Gastrocnemius medialis (tissue), 4 donors: ENCODE measurements at regions not wholly inside any gene's neighbourhood (a gene's known extent, or its start where the extent isn't known, plus 50 kb on each side); places are given as distances from the start of the nearest gene placed in this dataset.

Source experiments
- ATAC-seq, 2 donors: fragments of 150-250 bp; one replicate each; pipeline ENCODE4 v1.9.1; 2016
- DNase-seq, 2 donors: peaks; one replicate each; pipeline ENCODE4 v3.0.0-alpha.2; 2019
- H3K27ac ChIP-seq, 4 donors: fragments of 200-600 bp; sonication (generic); 1 replicate in 1 of 4; 2 replicates in 3 of 4; pipeline ENCODE4 v1.5.1; 2016 to 2018; ENCODE audit warnings: mild to moderate bottlenecking in 2 of 4, moderate library complexity in 1 of 4
- H3K27me3 ChIP-seq, 3 donors: fragments of 200-600 bp; sonication (generic) in 2 of 3; 1 replicate in 1 of 3; 2 replicates in 2 of 3; pipeline versions ENCODE4 v1.5.1 to v1.6.0; 2016 to 2019; ENCODE audit warnings: mild to moderate bottlenecking in 1 of 3, moderate library complexity in 1 of 3
- H3K36me3 ChIP-seq, 2 donors: fragments of 200-600 bp; sonication (generic) in 1 of 2; one replicate each; pipeline ENCODE4 v1.5.1; 2017 to 2018
- H3K4me1 ChIP-seq, 2 donors: fragments of 200-600 bp; sonication (generic) in 1 of 2; one replicate each; pipeline ENCODE4 v1.5.1; 2016 to 2017; ENCODE audit warnings: mild to moderate bottlenecking in 2 of 2
- H3K4me3 ChIP-seq, 4 donors: fragments of 200-600 bp; sonication (generic) in 3 of 4; 1 replicate in 1 of 4; 2 replicates in 3 of 4; pipeline ENCODE4 v1.5.1; 2016 to 2019; ENCODE audit warnings: mild to moderate bottlenecking in 2 of 4
- H3K9me3 ChIP-seq, 3 donors: fragments of 200-600 bp; sonication (generic) in 2 of 3; 1 replicate in 1 of 3; 2 replicates in 2 of 3; pipeline ENCODE4 v1.5.1; 2016 to 2019
- CTCF ChIP-seq, 5 experiments: fragments of 450-650 bp in 3 of 5; fragments of 200-600 bp in 2 of 5; sonication (generic) in 2 of 5; IDR thresholded peaks in 4 of 5; conservative IDR thresholded peaks in 1 of 5; 1 replicate in 4 of 5; 2 replicates in 1 of 5; pipeline ENCODE4 v1.5.1; 2016 to 2019; ENCODE audit warnings: antibody characterized with exemption in 5 of 5, mild to moderate bottlenecking in 3 of 5, moderate library complexity in 3 of 5
- POLR2A ChIP-seq, 2 donors: fragments of 450-650 bp; IDR thresholded peaks; one replicate each; pipeline ENCODE4 v1.6.1; 2017; ENCODE audit warnings: antibody characterized with exemption in 2 of 2, mild to moderate bottlenecking in 2 of 2, moderate library complexity in 2 of 2
- in situ Hi-C, 4 donors: fragments of 200-750 bp; cut with MboI; loops; one replicate each; pipeline versions ENCODE4 v1.15.0 to v1.8.0; 2017; ENCODE audit warnings: low sequenced_read_pairs in 4 of 4
- intact Hi-C: fragments of 100-400 bp; cut with DNase I; formaldehyde crosslinking; loops from one replicate; pipeline ENCODE4 v1.15.1; 2023; ENCODE audit warnings: low total_unique reads

- DNase-seq (no peak), ATAC-seq (no peak)
- intact Hi-C loops (no loop called here), in situ Hi-C loops (no loop called here)
- no peaks in the 10 kb centered on the region for H3K36me3 ChIP-seq
- H3K27me3 ChIP-seq: no peaks in the 10 kb centered on the region
- no peak overlapping the region for H3K4me3 ChIP-seq
- TF ChIP-seq POLR2A (IDR thresholded peaks at IDR 0.05) (no peak), CTCF (IDR thresholded peaks at IDR 0.05 in 4 of 5, conservative IDR thresholded peaks at IDR 0.05 in 1 of 5) (no peak)
- H3K27ac ChIP-seq: no peak overlapping the region
- H3K4me1 ChIP-seq: no peaks in the 10 kb centered on the region
- no peaks in the 10 kb centered on the region for H3K9me3 ChIP-seq
Observed at GRCh38 chr9:115353681-115354080, 235.7 kb upstream of the TNC start.

- ATAC-seq: no peak
- in situ Hi-C loops: no loop called here
- no peak overlapping the region for H3K27ac ChIP-seq
- H3K4me1 ChIP-seq: no peaks in the 10 kb centered on the region
- no peak overlapping the region for H3K4me3 ChIP-seq
- H3K36me3 ChIP-seq: no peaks in the 10 kb centered on the region
- DNase-seq: no peak
- no peaks in the 10 kb centered on the region for H3K27me3 ChIP-seq
- TF ChIP-seq POLR2A (IDR thresholded peaks at IDR 0.05) (no peak), CTCF (IDR thresholded peaks at IDR 0.05 in 4 of 5, conservative IDR thresholded peaks at IDR 0.05 in 1 of 5) (no peak)
- H3K9me3 ChIP-seq: no peaks in the 10 kb centered on the region
- intact Hi-C loops: no loop called here
Observed at GRCh38 chr9:115357821-115358220, 239.9 kb upstream of the TNC start.

DNA sequence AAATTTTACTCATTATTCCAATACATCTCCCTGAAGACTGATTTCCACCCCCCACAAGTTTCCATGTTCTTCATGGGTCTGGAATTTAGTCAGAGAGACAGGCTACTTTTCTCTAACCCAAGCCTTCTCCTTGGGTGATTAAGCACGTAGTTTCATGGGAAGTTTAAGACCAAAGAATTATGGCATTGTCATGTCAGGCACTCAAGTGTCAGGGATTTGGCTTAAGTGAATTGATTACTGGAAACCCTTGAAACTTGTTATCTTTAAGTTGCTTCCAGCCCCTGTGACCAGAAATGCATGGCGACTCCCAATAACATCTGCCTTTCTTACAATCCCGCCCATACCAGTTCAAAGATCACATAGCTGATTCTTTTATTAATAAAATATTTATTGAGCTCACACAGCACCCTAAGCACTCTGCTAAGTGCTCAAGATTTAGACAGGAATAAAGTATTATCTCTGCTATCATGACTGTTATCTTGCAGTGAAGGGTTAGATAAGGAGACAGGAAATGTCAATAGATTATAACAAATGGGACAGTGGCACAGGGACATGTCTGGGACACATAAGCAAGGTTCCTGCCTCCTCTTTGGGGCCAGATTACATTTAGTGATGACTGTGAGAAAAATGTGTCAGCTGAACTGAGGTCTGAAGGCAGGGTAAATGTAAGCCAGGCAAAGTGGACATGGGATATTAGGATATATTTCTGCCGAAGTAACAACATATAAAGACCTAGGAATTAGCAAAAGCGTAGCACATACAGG, 241.2 kb upstream of the TNC start:
- Histone ChIP-seq H3K36me3 (no peaks in the 10 kb centered on the region), H3K4me1 (no peaks in the 10 kb centered on the region), H3K9me3 (no peaks in the 10 kb centered on the region), H3K4me3 (no peak overlapping the region), H3K27me3 (no peaks in the 10 kb centered on the region), H3K27ac (no peak overlapping the region)
- no peak for DNase-seq
- no peak for TF ChIP-seq CTCF (IDR thresholded peaks at IDR 0.05 in 4 of 5, conservative IDR thresholded peaks at IDR 0.05 in 1 of 5)
- no peak for TF ChIP-seq POLR2A (IDR thresholded peaks at IDR 0.05)
- intact Hi-C loops: no loop called here
- in situ Hi-C loops: no loop called here
- ATAC-seq: no peak

DNA sequence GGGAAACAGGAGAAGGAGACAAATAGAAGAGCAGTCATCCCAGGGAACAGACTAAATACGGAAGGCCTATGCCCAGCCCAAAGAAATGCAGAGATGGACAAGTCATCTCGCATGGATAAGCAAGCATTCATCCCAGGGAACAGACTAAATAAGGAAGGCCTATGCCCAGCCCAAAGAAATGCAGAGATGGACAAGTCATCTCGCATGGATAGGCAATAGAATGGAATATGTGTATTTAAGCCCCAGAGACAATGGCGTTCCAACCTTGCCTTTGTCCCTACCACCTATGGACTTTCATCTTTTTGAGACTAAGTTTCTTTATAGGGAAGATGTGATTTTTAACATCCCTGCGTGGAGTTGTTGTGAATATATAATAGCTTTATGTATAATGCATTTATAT, 242.2 kb upstream of the TNC start:
- DNase-seq (no peak), ATAC-seq (no peak)
- TF ChIP-seq CTCF (IDR thresholded peaks at IDR 0.05 in 4 of 5, conservative IDR thresholded peaks at IDR 0.05 in 1 of 5): no peak
- TF ChIP-seq POLR2A (IDR thresholded peaks at IDR 0.05): no peak
- Histone ChIP-seq H3K4me1 (no peaks in the 10 kb centered on the region), H3K36me3 (no peaks in the 10 kb centered on the region), H3K27me3 (no peaks in the 10 kb centered on the region), H3K9me3 (no peaks in the 10 kb centered on the region), H3K27ac (no peak overlapping the region), H3K4me3 (no peak overlapping the region)
- intact Hi-C loops: no loop called here
- in situ Hi-C loops: no loop called here

GRCh38 chr9:115362101-115362500, 244.1 kb upstream of the TNC start:
- H3K4me3 ChIP-seq: no peak overlapping the region
- intact Hi-C loops: no loop called here
- H3K36me3 ChIP-seq: no peaks in the 10 kb centered on the region
- H3K27me3 ChIP-seq: no peaks in the 10 kb centered on the region
- no peaks in the 10 kb centered on the region for H3K9me3 ChIP-seq
- TF ChIP-seq CTCF (IDR thresholded peaks at IDR 0.05 in 4 of 5, conservative IDR thresholded peaks at IDR 0.05 in 1 of 5) (no peak), POLR2A (IDR thresholded peaks at IDR 0.05) (no peak)
- no peak for DNase-seq
- in situ Hi-C loops: no loop called here
- no peak overlapping the region for H3K27ac ChIP-seq
- ATAC-seq: no peak
- no peaks in the 10 kb centered on the region for H3K4me1 ChIP-seq
